CD4-positive, alpha-beta T cell (primary cell): ENCODE measurements at regions not wholly inside any gene's neighbourhood (a gene's known extent, or its start where the extent isn't known, plus 50 kb on each side); places are given as distances from the start of the nearest gene placed in this dataset.

Source experiments
- ATAC-seq: fragments of 200-7000 bp; cut with Tn5 transposase; one replicate; pipeline ENCODE4 v1.10.0; 2022; ENCODE audit warnings: mild to moderate bottlenecking; ENCODE audit not compliant: poor library complexity
- CTCF ChIA-PET: fragments of 350-600 bp; sonication (Branson Sonifier 250); formaldehyde crosslinking; loops from one replicate; lab custom pipeline; 2021; ENCODE audit warnings: antibody characterized with exemption, inconsistent platforms; lab: Charles Lee
- POLR2A ChIA-PET: fragments of 350-600 bp; sonication (Branson Sonifier 250); formaldehyde crosslinking; loops from one replicate; lab custom pipeline; 2021; ENCODE audit warnings: antibody characterized with exemption, inconsistent platforms; lab: Charles Lee
- DNase-seq, 14 experiments: peaks; one replicate each; pipeline ENCODE4 v3.0.0-alpha.2; 2013 to 2020; ENCODE audit warnings: mixed read lengths in 2 of 14
- H3K27ac ChIP-seq, 2 donors: one replicate each; pipeline versions ENCODE4 v1.5.1 to v1.7.0; 2013; ENCODE audit warnings: low read length in 2 of 2, low read depth in 1 of 2, mild to moderate bottlenecking in 1 of 2
- H3K27me3 ChIP-seq, 2 experiments: 1 replicate in 1 of 2; 2 replicates in 1 of 2; pipeline versions ENCODE4 v1.6.1 to v1.7.0; 2013; ENCODE audit warnings: low read length in 2 of 2, control low read depth in 1 of 2, mild to moderate bottlenecking in 1 of 2, moderate library complexity in 1 of 2; ENCODE audit not compliant: insufficient read depth in 2 of 2, control insufficient read depth in 1 of 2
- H3K36me3 ChIP-seq: one replicate; pipeline ENCODE4 v1.6.1; 2013; ENCODE audit warnings: low read length, control low read depth; ENCODE audit not compliant: insufficient read depth
- H3K4me1 ChIP-seq: one replicate; pipeline ENCODE4 v1.6.1; 2013; ENCODE audit warnings: low read length, control low read depth; ENCODE audit not compliant: insufficient read depth
- H3K4me3 ChIP-seq: one replicate; pipeline ENCODE4 v1.5.1; 2013; ENCODE audit warnings: mild to moderate bottlenecking, low read length, moderate library complexity
- H3K9me3 ChIP-seq, 2 experiments: 1 replicate in 1 of 2; 2 replicates in 1 of 2; pipeline versions ENCODE4 v1.6.1 to v1.7.0; 2013; ENCODE audit warnings: low read length in 2 of 2, mild to moderate bottlenecking in 2 of 2, control low read depth in 1 of 2, moderate library complexity in 1 of 2; ENCODE audit not compliant: control insufficient read depth in 1 of 2, insufficient read depth in 1 of 2
- H3K27ac Mint-ChIP-seq: one replicate; pipeline ENCODE4 v1.8.0; 2020; ENCODE audit warnings: mixed read lengths
- H3K27me3 Mint-ChIP-seq: one replicate; pipeline ENCODE4 v1.8.0; 2021; ENCODE audit warnings: mixed read lengths
- H3K36me3 Mint-ChIP-seq: one replicate; pipeline ENCODE4 v1.8.0; 2021; ENCODE audit warnings: low read depth, mixed read lengths
- H3K4me1 Mint-ChIP-seq: one replicate; pipeline ENCODE4 v1.8.0; 2021; ENCODE audit warnings: low read depth, mixed read lengths
- H3K4me3 Mint-ChIP-seq: one replicate; pipeline ENCODE4 v1.8.0; 2020; ENCODE audit warnings: mild to moderate bottlenecking, mixed read lengths
- H3K9me3 Mint-ChIP-seq: one replicate; pipeline ENCODE4 v1.8.0; 2020; ENCODE audit warnings: mixed read lengths
- CTCF ChIP-seq: fragments of 200-600 bp; IDR thresholded peaks from one replicate; pipeline ENCODE4 v1.8.0; 2022; ENCODE audit warnings: antibody characterized with exemption, mild to moderate bottlenecking
- intact Hi-C, 2 experiments: fragments of 100-400 bp; cut with DNase I in 1 of 2; cut with micrococcal nuclease in 1 of 2; formaldehyde crosslinking; loops; one replicate each; pipeline versions ENCODE4 v1.15.1 to v1.9.0; 2023 to 2025; cut with DNase I, micrococcal nuclease

DNA sequence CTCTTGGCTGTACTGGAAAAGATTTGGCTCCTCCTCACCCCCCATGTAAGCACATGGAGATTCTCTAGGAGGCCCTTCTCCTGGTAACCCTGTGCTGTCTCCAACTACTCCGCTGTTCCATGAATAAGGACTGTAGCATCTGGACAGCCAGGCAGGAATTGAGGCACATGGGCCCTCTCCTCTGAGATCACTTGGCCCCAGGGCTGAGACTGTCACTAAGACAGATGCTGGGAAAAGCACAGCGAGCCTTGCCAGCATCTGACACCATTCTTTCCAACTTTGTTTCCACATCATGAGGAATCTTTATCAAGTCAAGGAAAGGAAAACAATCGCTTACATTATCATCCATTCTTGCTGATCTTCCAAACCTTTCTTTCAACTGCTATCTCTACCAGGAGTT, 222.6 kb upstream of the INTU start:
- H3K9me3 ChIP-seq: peaks cover 0 to 3% of the 10 kb centered on the region in 2 experiments
- H3K27ac Mint-ChIP-seq: no peak overlapping the region
- peaks cover 10% of the 10 kb centered on the region for H3K9me3 Mint-ChIP-seq
- no peaks in the 10 kb centered on the region for H3K36me3 Mint-ChIP-seq
- H3K4me3 Mint-ChIP-seq: no peak overlapping the region
- H3K27me3 Mint-ChIP-seq: no peaks in the 10 kb centered on the region
- no peaks in the 10 kb centered on the region for H3K4me1 Mint-ChIP-seq
- ChIA-PET POLR2A (no interaction called here), CTCF (no interaction called here)
- no peak for TF ChIP-seq CTCF
- H3K27ac ChIP-seq: no peak overlapping the region
- no peaks in the 10 kb centered on the region for H3K27me3 ChIP-seq
- DNase-seq (no peak), ATAC-seq (no peak)
- intact Hi-C loops: no loop called here
- H3K4me3 ChIP-seq: no peak overlapping the region
- H3K4me1 ChIP-seq: no peaks in the 10 kb centered on the region
- no peaks in the 10 kb centered on the region for H3K36me3 ChIP-seq

DNA sequence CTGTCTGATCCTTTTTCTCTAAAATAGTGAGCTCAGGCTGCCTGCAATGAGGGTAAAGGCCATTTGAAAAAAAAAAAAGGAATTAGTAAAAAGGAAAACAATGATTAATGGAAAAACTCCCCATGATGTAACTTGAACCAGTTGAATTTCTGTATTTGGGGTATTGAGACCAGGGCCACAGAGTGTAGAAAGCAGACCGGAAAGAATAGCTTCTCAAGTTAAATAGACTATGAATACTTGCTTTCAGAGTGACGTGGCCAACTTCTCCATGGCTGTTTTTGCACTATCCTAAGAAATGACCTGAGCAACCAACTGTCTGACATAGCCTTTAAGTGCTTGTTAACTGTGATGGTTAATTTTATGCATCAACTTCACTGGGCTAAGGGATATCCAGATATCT, 222.1 kb upstream of the INTU start:
- no peaks in the 10 kb centered on the region for H3K36me3 ChIP-seq
- H3K4me3 Mint-ChIP-seq: no peak overlapping the region
- POLR2A ChIA-PET: no interaction called here
- no peaks in the 10 kb centered on the region for H3K27me3 Mint-ChIP-seq
- intact Hi-C loops: no loop called here
- DNase-seq: no peak
- no peak for ATAC-seq
- H3K4me3 ChIP-seq: no peak overlapping the region
- no peaks in the 10 kb centered on the region for H3K27me3 ChIP-seq
- no peak for TF ChIP-seq CTCF
- no peaks in the 10 kb centered on the region for H3K36me3 Mint-ChIP-seq
- no peak overlapping the region for H3K27ac ChIP-seq
- peaks cover 10% of the 10 kb centered on the region for H3K9me3 Mint-ChIP-seq
- no peak overlapping the region for H3K27ac Mint-ChIP-seq
- CTCF ChIA-PET: no interaction called here
- H3K4me1 ChIP-seq: no peaks in the 10 kb centered on the region
- H3K9me3 ChIP-seq: peaks cover 0 to 3% of the 10 kb centered on the region in 2 experiments
- no peaks in the 10 kb centered on the region for H3K4me1 Mint-ChIP-seq

DNA sequence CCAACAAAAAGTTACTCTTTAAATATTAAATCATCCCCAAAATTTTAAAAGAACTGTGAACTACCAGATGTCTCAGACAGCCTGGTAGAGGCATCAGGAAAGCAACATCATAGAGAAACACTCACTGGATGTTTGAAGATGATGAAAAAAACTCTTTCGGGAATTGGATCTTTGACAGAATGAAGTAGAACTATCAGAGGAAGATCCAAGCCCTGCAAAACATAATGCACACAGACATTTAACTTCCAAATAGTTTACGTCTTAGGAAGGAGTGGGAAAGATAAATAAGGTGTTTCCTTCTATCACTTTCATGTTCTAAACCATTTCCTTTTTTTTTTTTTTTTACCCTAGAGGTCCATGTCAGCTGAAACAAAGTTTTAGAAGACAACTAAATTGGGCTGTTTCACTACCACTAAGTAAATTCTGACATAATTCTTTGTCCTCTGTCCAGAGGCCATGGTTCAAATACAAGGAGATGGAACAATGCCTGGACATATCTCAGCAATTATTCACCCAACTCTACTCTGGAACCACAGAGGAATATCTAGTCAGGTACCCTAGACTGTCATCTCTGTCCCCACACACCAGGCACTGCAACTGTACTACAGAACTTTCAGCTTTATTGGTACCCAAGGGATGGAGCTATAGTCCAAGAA, 217.7 kb upstream of the INTU start:
- no peak for DNase-seq
- ChIA-PET POLR2A (no interaction called here), CTCF (no interaction called here)

More for the DNA sequence above, 217.7 kb upstream of the INTU start:
- Histone ChIP-seq H3K4me3 (no peak overlapping the region), H3K36me3 (no peaks in the 10 kb centered on the region), H3K4me1 (no peaks in the 10 kb centered on the region), H3K9me3 (no peaks in the 10 kb centered on the region), H3K27ac (no peak overlapping the region), H3K27me3 (no peaks in the 10 kb centered on the region)
- no peak for ATAC-seq
- Mint-ChIP-seq H3K9me3 (no peaks in the 10 kb centered on the region), H3K27me3 (no peaks in the 10 kb centered on the region), H3K36me3 (no peaks in the 10 kb centered on the region), H3K27ac (no peak overlapping the region), H3K4me1 (no peaks in the 10 kb centered on the region), H3K4me3 (no peak overlapping the region)
- intact Hi-C loops: no loop called here
- TF ChIP-seq CTCF: no peak
